Fibroblast of pulmonary artery (primary cell): ENCODE measurements at regions not wholly inside any gene's neighbourhood (a gene's known extent, or its start where the extent isn't known, plus 50 kb on each side); places are given as distances from the start of the nearest gene placed in this dataset.

Experiments used
- DNase-seq: peaks from one replicate; pipeline ENCODE4 v3.0.0-alpha.2; 2010; ENCODE audit warnings: low read depth
- H3K4me3 ChIP-seq: replicated peaks from 2 replicates; pipeline ENCODE4 v1.5.1; 2011; ENCODE audit warnings: low read depth, mild to moderate bottlenecking, control low read depth, low read length, moderate library complexity
- CTCF ChIP-seq: IDR thresholded peaks from 2 replicates; pipeline ENCODE4 v1.5.1; 2011; ENCODE audit warnings: mild to moderate bottlenecking, control low read depth, low read length, inconsistent platforms; ENCODE audit errors: missing control alignments

GRCh38 chr4:89531932-89532640 is 224.5 kb upstream of the GPRIN3 start:
- TF ChIP-seq CTCF = no peak
- no peak for DNase-seq
- no peak overlapping the region for H3K4me3 ChIP-seq

GRCh38 chr4:89528526-89529133 is 221.0 kb upstream of the GPRIN3 start:
- H3K4me3 ChIP-seq = no peak overlapping the region
- no peak for DNase-seq
- no peak for TF ChIP-seq CTCF

DNA sequence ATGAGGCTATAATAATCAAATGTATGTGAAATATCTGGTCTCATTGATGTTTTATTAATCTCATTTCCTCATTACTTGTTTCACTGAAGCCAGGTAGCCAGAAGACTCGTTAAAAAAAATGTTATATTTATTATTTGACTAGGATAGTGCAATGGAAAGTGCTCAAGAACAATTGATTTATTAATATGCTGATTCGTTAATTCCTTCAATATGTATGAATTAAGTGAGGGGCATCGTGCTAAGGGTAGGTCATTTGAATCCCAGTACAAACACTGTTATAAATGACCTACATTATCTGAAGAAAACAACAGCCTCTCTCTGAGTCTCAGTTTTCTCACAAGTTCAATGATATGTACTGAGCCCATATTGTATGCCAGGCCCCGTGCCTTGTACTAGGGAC is 214.2 kb upstream of the GPRIN3 start:
- no peak overlapping the region for H3K4me3 ChIP-seq
- no peak for TF ChIP-seq CTCF
- DNase-seq = no peak

DNA sequence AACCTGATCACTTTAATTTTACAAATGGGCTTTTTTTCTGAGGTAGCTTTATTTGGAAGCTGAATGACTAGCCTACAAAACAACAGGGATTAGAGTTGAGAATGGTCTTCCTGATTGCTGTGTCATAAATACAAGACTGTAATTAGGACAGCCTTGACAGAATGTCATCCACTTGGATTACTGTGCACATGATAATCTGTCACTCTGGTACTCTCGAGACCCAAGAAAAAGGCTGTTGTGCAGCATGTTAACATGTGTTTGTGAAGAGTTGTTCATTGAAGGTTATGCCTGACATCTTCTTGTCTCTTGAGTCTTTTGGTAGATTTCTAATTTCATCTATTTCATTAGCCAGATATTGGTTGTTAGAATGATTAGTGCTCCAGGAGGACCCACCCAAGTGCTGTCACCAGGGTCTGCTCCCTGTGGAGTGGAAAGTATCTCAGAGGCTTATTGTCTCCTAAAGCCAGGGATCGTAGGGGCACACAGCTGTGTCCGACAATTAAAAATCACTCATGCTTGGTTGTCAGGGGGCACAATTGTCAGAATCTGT is 212.2 kb upstream of the GPRIN3 start:
- no peak for DNase-seq
- no peak overlapping the region for H3K4me3 ChIP-seq
- no peak for TF ChIP-seq CTCF

GRCh38 chr4:89518259-89518658 is 210.7 kb upstream of the GPRIN3 start:
- DNase-seq = no peak
- TF ChIP-seq CTCF = no peak
- no peak overlapping the region for H3K4me3 ChIP-seq

GRCh38 chr4:89514811-89515210 is 207.2 kb upstream of the GPRIN3 start:
- H3K4me3 ChIP-seq = no peak overlapping the region
- TF ChIP-seq CTCF = no peak
- no peak for DNase-seq
